K562 (cell line): ENCODE measurements at regions not wholly inside any gene's neighbourhood (a gene's known extent, or its start where the extent isn't known, plus 50 kb on each side); places are given as distances from the start of the nearest gene placed in this dataset.

Experiments used
- ATAC-seq: fragments of 200-7000 bp; cut with Tn5 transposase; 3 replicates; pipeline ENCODE4 v1.9.1; 2020; ENCODE audit warnings: moderate library complexity
- BruUV-seq: library from RNA; stranded (reverse); fragments of 400-500 nt; replicated peaks from 2 replicates; lab custom pipeline; 2021; lab: Mats Ljungman, UMichigan
- CTCF ChIA-PET: fragments of 300-600 bp; formaldehyde crosslinking; extraction: SDS; loops from one replicate; lab custom pipeline; 2021; ENCODE audit warnings: low intra/inter-chr PET ratio; lab: Yijun Ruan, JAX
- POLR2A ChIA-PET: fragments of 300-600, 350-650 bp; sonication (Branson Sonifier 250); formaldehyde crosslinking; extraction: SDS; loops from one replicate; lab custom pipeline; 2021; ENCODE audit warnings: antibody characterized with exemption, inconsistent platforms; lab: Yijun Ruan, JAX
- DNase-seq, 4 experiments: peaks; one replicate each; pipeline versions ENCODE4 v3.0.0 to v3.0.0-alpha.2; 2011 to 2018; ENCODE audit warnings: low spot score in 3 of 4, mixed read lengths in 3 of 4; ENCODE audit errors: extremely low read depth in 1 of 4
- FAIRE-seq: peaks from 2 replicates; lab custom pipeline; 2011; peaks lifted over from hg19 to GRCh38; lab: Jason Lieb, UNC
- H2AFZ ChIP-seq: 2 replicates; pipeline ENCODE4 v1.6.0; 2011; ENCODE audit warnings: low read depth, low read length, control low read depth, inconsistent platforms
- H3K27ac ChIP-seq: fragments of 200-600 bp; 3 replicates; pipeline ENCODE4 v1.8.0; 2011; ENCODE audit warnings: low read depth, mild to moderate bottlenecking, control low read depth, inconsistent platforms, low read length, moderate library complexity, mixed read lengths; ENCODE audit errors: extremely low read depth
- H3K27me3 ChIP-seq, 2 experiments: fragments of 300-600 bp in 1 of 2; 2 replicates in 1 of 2; 3 replicates in 1 of 2; pipeline versions ENCODE4 v1.6.0 to v1.8.0; 2011; ENCODE audit warnings: inconsistent platforms in 2 of 2, low read length in 2 of 2, mild to moderate bottlenecking in 1 of 2, mixed read lengths in 1 of 2, moderate library complexity in 1 of 2; ENCODE audit not compliant: control insufficient read depth in 2 of 2, insufficient read depth in 2 of 2
- H3K36me3 ChIP-seq: fragments of 300-600 bp; 3 replicates; pipeline ENCODE4 v1.8.0; 2011; ENCODE audit warnings: mild to moderate bottlenecking, low read length, inconsistent platforms; ENCODE audit not compliant: control insufficient read depth, insufficient read depth
- H3K4me1 ChIP-seq, 2 experiments: fragments of 200-600 bp in 1 of 2; replicated peaks in 1 of 2; 2 replicates in 1 of 2; 3 replicates in 1 of 2; pipeline versions ENCODE4 v1.5.1 to v1.8.0; 2011; ENCODE audit warnings: inconsistent platforms in 2 of 2, low read length in 2 of 2, mild to moderate bottlenecking in 1 of 2, mixed read lengths in 1 of 2, moderate library complexity in 1 of 2; ENCODE audit not compliant: control insufficient read depth in 2 of 2, insufficient read depth in 2 of 2
- H3K4me2 ChIP-seq: 2 replicates; pipeline ENCODE4 v1.6.1; 2011; ENCODE audit warnings: low read length, control low read depth, inconsistent platforms, mixed read lengths; ENCODE audit not compliant: insufficient read depth
- H3K4me3 ChIP-seq: fragments of 200-600 bp; sonication (generic), shearing (Covaris generic); 2 replicates; pipeline ENCODE4 v1.5.1; 2016; ENCODE audit warnings: control low read depth, inconsistent platforms
- H3K79me2 ChIP-seq: fragments of 200-600 bp; 3 replicates; pipeline ENCODE4 v1.8.0; 2011; ENCODE audit warnings: low read length, inconsistent platforms; ENCODE audit not compliant: control insufficient read depth, insufficient read depth
- H3K9ac ChIP-seq, 2 experiments: 2 replicates each; pipeline versions ENCODE4 v1.6.0 to v1.6.1; 2011; ENCODE audit warnings: low read depth in 2 of 2, low read length in 2 of 2, control low read depth in 1 of 2, inconsistent platforms in 1 of 2, mild to moderate bottlenecking in 1 of 2, mixed read lengths in 1 of 2; ENCODE audit not compliant: insufficient read depth in 1 of 2
- H3K9me1 ChIP-seq: one replicate; pipeline ENCODE4 v1.6.0; 2011; ENCODE audit warnings: inconsistent platforms, mild to moderate bottlenecking, low read length, moderate library complexity; ENCODE audit not compliant: control insufficient read depth, insufficient read depth
- H3K9me3 ChIP-seq: replicated peaks from 2 replicates; pipeline ENCODE4 v1.5.1; 2011; ENCODE audit warnings: low read depth, low read length, inconsistent platforms; ENCODE audit not compliant: control insufficient read depth, insufficient read depth
- H4K20me1 ChIP-seq: replicated peaks from 2 replicates; pipeline ENCODE4 v1.6.1; 2011; ENCODE audit warnings: low read length, inconsistent platforms, mixed read lengths; ENCODE audit not compliant: control insufficient read depth, insufficient read depth
- CREB3 ChIP-seq: fragments of 450-650 bp; conservative IDR thresholded peaks from 2 replicates; pipeline ENCODE4 v1.6.1; 2016; ENCODE audit warnings: missing genetic modification characterization, low read depth, mild to moderate bottlenecking, missing compliant biosample characterization, moderate library complexity
- ELF1 ChIP-seq: fragments of 200-800 bp; sonication (Bioruptor generic); IDR thresholded peaks from 2 replicates; pipeline ENCODE4 v1.6.1; 2016; ENCODE audit warnings: missing genetic modification characterization, missing compliant biosample characterization
- FOXJ3 ChIP-seq: sonication (generic); formaldehyde crosslinking; IDR thresholded peaks from 2 replicates; pipeline ENCODE4 v1.4.0; 2020; ENCODE audit warnings: mild to moderate bottlenecking, missing genetic modification reagents
- NR2C2 ChIP-seq, 2 experiments: fragments of 200-800 bp in 1 of 2; sonication (Bioruptor generic) in 1 of 2; sonication (generic) in 1 of 2; formaldehyde crosslinking in 1 of 2; IDR thresholded peaks; 2 replicates each; pipeline versions ENCODE4 v1.6.1 to v1.8.0; 2016 to 2022; ENCODE audit warnings: mild to moderate bottlenecking in 1 of 2, missing compliant biosample characterization in 1 of 2, missing genetic modification characterization in 1 of 2, missing genetic modification reagents in 1 of 2
- POLR2A ChIP-seq: fragments of 450-650 bp; conservative IDR thresholded peaks from 2 replicates; pipeline ENCODE4 v1.6.1; 2016
- PRDM10 ChIP-seq: fragments of 450-650 bp; IDR thresholded peaks from 2 replicates; pipeline ENCODE4 v1.6.1; 2018; ENCODE audit not compliant: partially characterized antibody
- SAFB ChIP-seq: fragments of 200-400 bp; formaldehyde crosslinking; IDR thresholded peaks from 2 replicates; pipeline ENCODE4 v1.6.1; 2017; ENCODE audit warnings: low read depth, low read length, borderline replicate concordance
- SP2 ChIP-seq: IDR thresholded peaks from 2 replicates; pipeline ENCODE4 v1.6.1; 2011; ENCODE audit warnings: mild to moderate bottlenecking, low read depth, low read length, moderate library complexity; ENCODE audit not compliant: poor library complexity, severe bottlenecking; ENCODE audit errors: extremely low read depth
- WGBS: fragments of 100-300 bp; shearing (Covaris generic); methylation state at CpG from one replicate; pipeline ENCODE4 v1.1.6; 2016; ENCODE audit warnings: low coverage, mixed read lengths; ENCODE audit not compliant: insufficient coverage; ENCODE audit errors: missing lambda C conversion rate; 5-methylcytosine and 5-hydroxymethylcytosine counted together
- in situ Hi-C: fragments of 300-500 bp; cut with MboI; formaldehyde crosslinking; loops from 4 replicates; pipeline ENCODE4 v1.15.0; 2018; ENCODE audit warnings: inconsistent platforms, mixed read lengths
- intact Hi-C: fragments of 100-400 bp; cut with micrococcal nuclease; formaldehyde crosslinking; loops from 2 replicates; pipeline ENCODE4 v1.14.2; 2022

GRCh38 chrX:13094828-13095341, 50.5 kb upstream of the FAM9C start:
- Histone ChIP-seq H3K9ac (no peak overlapping the region), H4K20me1 (no peaks in the 10 kb centered on the region), H3K27me3 (no peaks in the 10 kb centered on the region), H3K4me1 (peaks cover 0 to 12% of the 10 kb centered on the region in 2 experiments; a peak in 3 of 5 replicates), H3K9me1 (no peaks in the 10 kb centered on the region), H2AFZ (no peak overlapping the region), H3K9me3 (no peaks in the 10 kb centered on the region), H3K36me3 (no peaks in the 10 kb centered on the region), H3K79me2 (no peaks in the 10 kb centered on the region), H3K4me3 (no peak overlapping the region), H3K4me2 (no peak overlapping the region), H3K27ac (no peak overlapping the region)
- WGBS: 58% methylated on average over 4 of the region's 4 CpGs
- FAIRE-seq (no peak), ATAC-seq (no peak), DNase-seq (no peak)
- POLR2A ChIA-PET: interaction anchor here (0.6 kb wide), 1 partner anchor 848 kb away, joined by 3 read pairs; no protein-coding TSS in a partner anchor
- CTCF ChIA-PET: no interaction called here
- TF ChIP-seq NR2C2 (CRISPR knock-in tag; IDR thresholded peaks at IDR 0.05) (no peak), NR2C2 (tag; IDR thresholded peaks at IDR 0.05) (no peak), CREB3 (no peak)
- in situ Hi-C loops (no loop called here), intact Hi-C loops (loop anchor here (10.0 kb wide), 1 partner anchor 390 kb away; no protein-coding TSS in a partner anchor)
- BruUV-seq: no TSS peak

GRCh38 chrX:13094374-13094773, 50.0 kb upstream of the FAM9C start:
- POLR2A ChIA-PET: interaction anchor here (0.6 to 1.9 kb wide), 2 partner anchors 12 to 849 kb away, joined by 3 to 4 read pairs; no protein-coding TSS in a partner anchor
- FAIRE-seq: no peak
- no peaks in the 10 kb centered on the region for H4K20me1 ChIP-seq
- no peak for ATAC-seq
- intact Hi-C loops (loop anchor here (10.0 kb wide), 1 partner anchor 390 kb away; no protein-coding TSS in a partner anchor), in situ Hi-C loops (no loop called here)
- no peaks in the 10 kb centered on the region for H3K27me3 ChIP-seq
- no TSS peak for BruUV-seq
- no peaks in the 10 kb centered on the region for H3K36me3 ChIP-seq
- DNase-seq: no peak
- H3K9me3 ChIP-seq: no peaks in the 10 kb centered on the region
- peaks cover 5 to 16% of the 10 kb centered on the region in 2 experiments; a peak in 3 of 5 replicates for H3K4me1 ChIP-seq
- no peak overlapping the region for H3K27ac ChIP-seq
- H3K9me1 ChIP-seq: no peaks in the 10 kb centered on the region
- H3K79me2 ChIP-seq: no peaks in the 10 kb centered on the region
- no peak overlapping the region for H3K4me3 ChIP-seq
- CTCF ChIA-PET: no interaction called here
- H2AFZ ChIP-seq: no peak overlapping the region
- H3K4me2 ChIP-seq: no peak overlapping the region
- no peak overlapping the region for H3K9ac ChIP-seq
- TF ChIP-seq FOXJ3 (no peak), SAFB (no peak), PRDM10 (no peak), SP2 (no peak), ELF1 (tag) (no peak), POLR2A (no peak)
